Activated CD8-positive, alpha-beta T cell treated with anti-CD3 and anti-CD28 coated beads for 36 hours (primary cell): ENCODE measurements at regions not wholly inside any gene's neighbourhood (a gene's known extent, or its start where the extent isn't known, plus 50 kb on each side); places are given as distances from the start of the nearest gene placed in this dataset.

Source experiments
- ATAC-seq: fragments of 200-7000 bp; cut with Tn5 transposase; one replicate; pipeline ENCODE4 v1.10.0; 2021; ENCODE audit warnings: mild to moderate bottlenecking, moderate library complexity
- CTCF ChIA-PET: fragments of 350-600 bp; sonication (Branson Sonifier 250); formaldehyde crosslinking; loops from one replicate; lab custom pipeline; 2021; ENCODE audit warnings: antibody characterized with exemption; lab: Charles Lee
- POLR2A ChIA-PET: fragments of 350-600 bp; sonication (Branson Sonifier 250); formaldehyde crosslinking; loops from one replicate; lab custom pipeline; 2021; ENCODE audit warnings: antibody characterized with exemption; lab: Charles Lee
- DNase-seq: peaks from one replicate; pipeline ENCODE4 v3.0.0-alpha.2; 2020
- H3K27ac Mint-ChIP-seq: one replicate; pipeline ENCODE4 v1.8.0; 2021; ENCODE audit warnings: mild to moderate bottlenecking, mixed read lengths
- H3K27me3 Mint-ChIP-seq: one replicate; pipeline ENCODE4 v1.8.0; 2021; ENCODE audit warnings: mixed read lengths
- H3K36me3 Mint-ChIP-seq: one replicate; pipeline ENCODE4 v1.8.0; 2021; ENCODE audit warnings: low read depth, mixed read lengths
- H3K4me1 Mint-ChIP-seq: one replicate; pipeline ENCODE4 v1.8.0; 2021; ENCODE audit warnings: low read depth, mixed read lengths
- H3K4me3 Mint-ChIP-seq: one replicate; pipeline ENCODE4 v1.8.0; 2021; ENCODE audit warnings: mild to moderate bottlenecking, moderate library complexity, mixed read lengths
- H3K9me3 Mint-ChIP-seq: one replicate; pipeline ENCODE4 v1.8.0; 2021; ENCODE audit warnings: mixed read lengths
- CTCF ChIP-seq: fragments of 200-600 bp; IDR thresholded peaks from one replicate; pipeline ENCODE4 v1.8.0; 2022; ENCODE audit warnings: antibody characterized with exemption, mild to moderate bottlenecking
- intact Hi-C: fragments of 100-400 bp; cut with micrococcal nuclease; formaldehyde crosslinking; loops from one replicate; pipeline ENCODE4 v1.10.0; 2022

GRCh38 chrX:40360557-40360956, 220.2 kb upstream of the ATP6AP2 start:
- H3K27ac Mint-ChIP-seq = no peak overlapping the region
- CTCF ChIA-PET = no interaction called here
- no peak for TF ChIP-seq CTCF
- intact Hi-C loops = no loop called here
- ATAC-seq (no peak), DNase-seq (no peak)
- H3K36me3 Mint-ChIP-seq = no peaks in the 10 kb centered on the region
- H3K27me3 Mint-ChIP-seq = no peaks in the 10 kb centered on the region
- POLR2A ChIA-PET = no interaction called here
- H3K4me1 Mint-ChIP-seq = no peaks in the 10 kb centered on the region
- no peak overlapping the region for H3K4me3 Mint-ChIP-seq
- H3K9me3 Mint-ChIP-seq = peaks cover 2% of the 10 kb centered on the region

- CTCF ChIA-PET = no interaction called here
- no peak overlapping the region for H3K4me3 Mint-ChIP-seq
- H3K36me3 Mint-ChIP-seq = no peaks in the 10 kb centered on the region
- ATAC-seq = no peak
- no peaks in the 10 kb centered on the region for H3K27me3 Mint-ChIP-seq
- POLR2A ChIA-PET = no interaction called here
- intact Hi-C loops = no loop called here
- no peaks in the 10 kb centered on the region for H3K4me1 Mint-ChIP-seq
- DNase-seq = no peak
- H3K27ac Mint-ChIP-seq = no peak overlapping the region
- TF ChIP-seq CTCF = no peak
- no peaks in the 10 kb centered on the region for H3K9me3 Mint-ChIP-seq
These were observed 221.2 kb upstream of the ATP6AP2 start for GRCh38 chrX:40359593-40359992.

GRCh38 chrX:40358994-40359393, 221.8 kb upstream of the ATP6AP2 start:
- no peak overlapping the region for H3K4me3 Mint-ChIP-seq
- ATAC-seq = no peak
- no peak for DNase-seq
- intact Hi-C loops = no loop called here
- TF ChIP-seq CTCF = no peak
- H3K4me1 Mint-ChIP-seq = no peaks in the 10 kb centered on the region
- H3K27me3 Mint-ChIP-seq = no peaks in the 10 kb centered on the region
- ChIA-PET POLR2A (no interaction called here), CTCF (no interaction called here)
- no peaks in the 10 kb centered on the region for H3K9me3 Mint-ChIP-seq
- no peak overlapping the region for H3K27ac Mint-ChIP-seq
- no peaks in the 10 kb centered on the region for H3K36me3 Mint-ChIP-seq

GRCh38 chrX:40349251-40349650, 231.5 kb upstream of the ATP6AP2 start:
- H3K4me1 Mint-ChIP-seq = no peaks in the 10 kb centered on the region
- H3K27ac Mint-ChIP-seq = no peak overlapping the region
- no peaks in the 10 kb centered on the region for H3K36me3 Mint-ChIP-seq
- no peak for TF ChIP-seq CTCF
- H3K4me3 Mint-ChIP-seq = no peak overlapping the region
- DNase-seq = no peak
- H3K9me3 Mint-ChIP-seq = no peaks in the 10 kb centered on the region
- peaks cover 2% of the 10 kb centered on the region for H3K27me3 Mint-ChIP-seq
- CTCF ChIA-PET = no interaction called here
- no peak for ATAC-seq
- POLR2A ChIA-PET = no interaction called here
- intact Hi-C loops = no loop called here

GRCh38 chrX:40346379-40346778, 234.4 kb upstream of the ATP6AP2 start:
- TF ChIP-seq CTCF = no peak
- peaks cover 2% of the 10 kb centered on the region for H3K27me3 Mint-ChIP-seq
- ATAC-seq = no peak
- no peak overlapping the region for H3K27ac Mint-ChIP-seq
- no peaks in the 10 kb centered on the region for H3K36me3 Mint-ChIP-seq
- H3K4me1 Mint-ChIP-seq = no peaks in the 10 kb centered on the region
- CTCF ChIA-PET = no interaction called here
- no peaks in the 10 kb centered on the region for H3K9me3 Mint-ChIP-seq
- POLR2A ChIA-PET = no interaction called here
- no peak for DNase-seq
- no peak overlapping the region for H3K4me3 Mint-ChIP-seq
- intact Hi-C loops = no loop called here
